PC-9 (cell line): ENCODE measurements at regions not wholly inside any gene's neighbourhood (a gene's known extent, or its start where the extent isn't known, plus 50 kb on each side); places are given as distances from the start of the nearest gene placed in this dataset.

ENCODE experiments used
- BruUV-seq: library from RNA; stranded (reverse); fragments of 400-500 nt; replicated peaks from 2 replicates; lab custom pipeline; 2021; lab: Mats Ljungman, UMichigan
- CTCF ChIA-PET: fragments of 300-600 bp; sonication (Branson Sonifier 250); formaldehyde crosslinking; loops from one replicate; lab custom pipeline; 2022; ENCODE audit warnings: antibody characterized with exemption; lab: Charles Lee
- POLR2A ChIA-PET: fragments of 300-600 bp; sonication (Branson Sonifier 250); formaldehyde crosslinking; loops from one replicate; lab custom pipeline; 2022; ENCODE audit warnings: antibody characterized with exemption; ENCODE audit not compliant: unreplicated experiment; lab: Charles Lee
- DNase-seq, 2 experiments: peaks; one replicate each; pipeline versions ENCODE4 v3.0.0 to v3.0.0-alpha.2; 2015 to 2022; ENCODE audit warnings: mixed read lengths in 1 of 2
- H2AFZ ChIP-seq: fragments of 200-600 bp; sonication (generic); 2 replicates; pipeline ENCODE4 v1.8.1; 2017; ENCODE audit warnings: antibody characterized with exemption
- H3F3A ChIP-seq: fragments of 200-600 bp; sonication (generic); 2 replicates; pipeline ENCODE4 v1.8.1; 2017; ENCODE audit warnings: antibody characterized with exemption, mild to moderate bottlenecking, low read depth; ENCODE audit not compliant: insufficient read depth
- H3K27ac ChIP-seq: fragments of 200-600 bp; sonication (generic); 2 replicates; pipeline ENCODE4 v1.6.1; 2016; ENCODE audit warnings: mixed run types
- H3K27me3 ChIP-seq: fragments of 200-600 bp; sonication (generic); 2 replicates; pipeline ENCODE4 v1.6.1; 2016; ENCODE audit warnings: low read depth, mixed run types; ENCODE audit not compliant: insufficient read depth
- H3K36me3 ChIP-seq: fragments of 200-600 bp; sonication (generic); 2 replicates; pipeline ENCODE4 v1.6.1; 2016; ENCODE audit warnings: low read depth, mixed run types
- H3K4me1 ChIP-seq: fragments of 200-600 bp; sonication (generic); replicated peaks from 2 replicates; pipeline ENCODE4 v1.6.1; 2016; ENCODE audit warnings: mixed run types; ENCODE audit not compliant: insufficient read depth
- H3K4me2 ChIP-seq: fragments of 200-600 bp; sonication (generic); 2 replicates; pipeline ENCODE4 v1.6.1; 2017; ENCODE audit warnings: mixed run types
- H3K4me3 ChIP-seq: fragments of 200-600 bp; sonication (generic); 2 replicates; pipeline ENCODE4 v1.6.1; 2016; ENCODE audit warnings: mixed run types
- H3K79me2 ChIP-seq: fragments of 200-600 bp; sonication (generic); 2 replicates; pipeline ENCODE4 v1.6.1; 2017; ENCODE audit warnings: low read depth, mixed run types
- H3K9me2 ChIP-seq: fragments of 200-600 bp; sonication (generic); 2 replicates; pipeline ENCODE4 v1.8.1; 2017; ENCODE audit warnings: mild to moderate bottlenecking; ENCODE audit not compliant: insufficient read depth
- H3K9me3 ChIP-seq: fragments of 200-600 bp; sonication (generic); 2 replicates; pipeline ENCODE4 v1.8.1; 2016; ENCODE audit warnings: low read depth; ENCODE audit not compliant: insufficient read depth
- H4K20me1 ChIP-seq: fragments of 200-600 bp; sonication (generic); 2 replicates; pipeline ENCODE4 v1.8.1; 2017; ENCODE audit not compliant: insufficient read depth
- EZH2 ChIP-seq: fragments of 200-600 bp; sonication (generic); IDR thresholded peaks from 2 replicates; pipeline ENCODE4 v1.8.0; 2017; ENCODE audit warnings: antibody characterized with exemption, low read depth
- intact Hi-C: fragments of 100-400 bp; cut with micrococcal nuclease; formaldehyde crosslinking; loops from one replicate; pipeline ENCODE4 v1.10.0; 2022; ENCODE audit not compliant: unreplicated experiment
- TF ChIP-seq, protein P1 (sequence below): fragments of 200-600 bp; sonication (generic); conservative IDR thresholded peaks from 2 replicates; pipeline ENCODE4 v1.6.1; 2017; ENCODE audit warnings: mixed run types, antibody characterized with exemption, mild to moderate bottlenecking, moderate library complexity

DNA sequence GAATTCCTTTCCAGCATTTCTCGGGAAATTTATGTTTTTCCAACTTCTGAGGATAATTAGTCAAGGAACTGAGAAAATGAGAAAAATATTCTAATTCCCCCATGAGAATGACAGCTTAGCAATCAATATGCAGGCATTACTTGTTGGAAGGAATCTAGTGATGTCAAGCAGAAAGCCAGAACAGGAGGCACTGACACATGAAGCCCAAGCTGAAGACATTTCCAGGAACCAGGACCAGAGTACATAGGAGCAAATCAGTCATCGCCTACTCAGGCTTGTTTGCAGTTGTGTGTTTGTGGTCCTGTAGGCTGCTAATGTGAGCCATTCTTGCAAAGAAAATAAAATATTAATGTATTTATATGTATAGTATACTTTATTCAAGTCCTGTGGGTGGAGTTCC is 89.7 kb downstream of the SALL1 start:
- H3K36me3 ChIP-seq: no peaks in the 10 kb centered on the region
- H4K20me1 ChIP-seq: no peaks in the 10 kb centered on the region
- no TSS peak for BruUV-seq
- H3K4me1 ChIP-seq: no peaks in the 10 kb centered on the region
- intact Hi-C loops: no loop called here
- peaks cover 30% of the 10 kb centered on the region for H3K27me3 ChIP-seq
- no peak overlapping the region for H3K4me3 ChIP-seq
- H3K9me2 ChIP-seq: no peaks in the 10 kb centered on the region
- no peaks in the 10 kb centered on the region for H3K79me2 ChIP-seq
- TF ChIP-seq, protein P1, sequence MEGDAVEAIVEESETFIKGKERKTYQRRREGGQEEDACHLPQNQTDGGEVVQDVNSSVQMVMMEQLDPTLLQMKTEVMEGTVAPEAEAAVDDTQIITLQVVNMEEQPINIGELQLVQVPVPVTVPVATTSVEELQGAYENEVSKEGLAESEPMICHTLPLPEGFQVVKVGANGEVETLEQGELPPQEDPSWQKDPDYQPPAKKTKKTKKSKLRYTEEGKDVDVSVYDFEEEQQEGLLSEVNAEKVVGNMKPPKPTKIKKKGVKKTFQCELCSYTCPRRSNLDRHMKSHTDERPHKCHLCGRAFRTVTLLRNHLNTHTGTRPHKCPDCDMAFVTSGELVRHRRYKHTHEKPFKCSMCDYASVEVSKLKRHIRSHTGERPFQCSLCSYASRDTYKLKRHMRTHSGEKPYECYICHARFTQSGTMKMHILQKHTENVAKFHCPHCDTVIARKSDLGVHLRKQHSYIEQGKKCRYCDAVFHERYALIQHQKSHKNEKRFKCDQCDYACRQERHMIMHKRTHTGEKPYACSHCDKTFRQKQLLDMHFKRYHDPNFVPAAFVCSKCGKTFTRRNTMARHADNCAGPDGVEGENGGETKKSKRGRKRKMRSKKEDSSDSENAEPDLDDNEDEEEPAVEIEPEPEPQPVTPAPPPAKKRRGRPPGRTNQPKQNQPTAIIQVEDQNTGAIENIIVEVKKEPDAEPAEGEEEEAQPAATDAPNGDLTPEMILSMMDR: no peak
- TF ChIP-seq EZH2: no peak
- no peak overlapping the region for H2AFZ ChIP-seq
- ChIA-PET CTCF (no interaction called here), POLR2A (no interaction called here)
- H3K27ac ChIP-seq: no peak overlapping the region
- no peak for DNase-seq
- no peaks in the 10 kb centered on the region for H3K9me3 ChIP-seq
- no peaks in the 10 kb centered on the region for H3F3A ChIP-seq
- no peak overlapping the region for H3K4me2 ChIP-seq

DNA sequence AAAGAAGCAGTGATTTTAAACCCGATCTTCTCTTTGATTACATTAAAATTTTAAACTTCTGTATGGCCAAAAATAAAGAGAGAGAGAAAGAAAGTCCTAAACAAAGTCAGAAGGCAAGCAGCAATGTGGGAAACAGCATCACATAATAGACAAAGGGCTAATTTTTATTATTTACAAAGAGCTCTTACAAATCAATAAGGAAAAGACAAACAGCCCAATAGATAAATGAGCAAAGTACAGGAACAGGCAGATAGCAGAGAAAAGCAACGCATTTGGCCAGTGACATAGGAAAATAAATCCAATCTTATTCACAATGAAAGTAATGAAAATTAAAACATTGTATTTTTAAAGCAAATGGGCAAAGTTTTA is 93.1 kb downstream of the SALL1 start:
- POLR2A ChIA-PET: no interaction called here

DNA sequence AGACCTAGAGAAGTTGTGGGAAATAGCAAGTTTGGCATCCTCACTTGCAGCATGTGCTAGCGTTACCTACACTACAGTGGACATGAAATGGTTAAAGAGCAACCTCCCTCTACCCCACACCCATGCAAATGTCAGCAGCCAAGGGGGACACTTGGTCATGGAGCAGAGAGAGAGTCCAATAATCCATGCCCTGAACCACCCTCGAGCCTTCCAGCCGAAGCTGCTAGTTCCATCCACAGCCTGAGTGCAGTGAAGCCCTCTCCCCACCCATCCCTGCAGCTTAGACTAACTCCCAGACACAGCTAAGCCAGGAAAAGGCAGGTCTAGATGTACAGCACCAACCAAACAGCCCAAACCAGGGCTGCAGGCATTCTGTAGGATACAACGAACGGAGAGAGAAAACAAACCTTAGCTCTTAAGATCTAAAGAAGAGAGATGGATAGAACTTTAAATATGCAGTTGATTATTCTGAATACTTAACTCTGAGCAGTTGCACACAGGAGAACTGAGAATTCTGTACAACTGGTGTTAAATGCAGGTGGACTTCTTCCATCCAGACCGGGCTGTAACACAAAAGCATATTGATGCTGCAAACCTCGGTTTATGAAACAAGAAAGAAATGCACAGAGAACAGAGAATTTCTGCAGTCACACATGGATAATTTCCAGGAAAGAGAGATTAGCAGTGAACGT is 93.8 kb downstream of the SALL1 start:
- Histone ChIP-seq H3K9me3 (no peaks in the 10 kb centered on the region), H3K27me3 (peaks cover 28% of the 10 kb centered on the region), H3F3A (no peaks in the 10 kb centered on the region), H3K9me2 (no peaks in the 10 kb centered on the region), H4K20me1 (no peaks in the 10 kb centered on the region), H3K4me3 (no peak overlapping the region), H3K4me2 (no peak overlapping the region), H3K36me3 (no peaks in the 10 kb centered on the region), H3K27ac (no peak overlapping the region), H3K4me1 (no peaks in the 10 kb centered on the region), H3K79me2 (no peaks in the 10 kb centered on the region), H2AFZ (no peak overlapping the region)
- POLR2A ChIA-PET: no interaction called here
- no TSS peak for BruUV-seq
- intact Hi-C loops: no loop called here
- no peak for TF ChIP-seq EZH2
- TF ChIP-seq, protein P1: no peak
- CTCF ChIA-PET: no interaction called here
- DNase-seq: no peak

More for the DNA sequence above, 93.1 kb downstream of the SALL1 start:
- Histone ChIP-seq H3K27me3 (peaks cover 25% of the 10 kb centered on the region), H2AFZ (no peak overlapping the region), H3K27ac (no peak overlapping the region), H3F3A (no peaks in the 10 kb centered on the region), H3K79me2 (no peaks in the 10 kb centered on the region), H3K4me1 (no peaks in the 10 kb centered on the region), H4K20me1 (no peaks in the 10 kb centered on the region), H3K4me2 (no peak overlapping the region), H3K9me2 (no peaks in the 10 kb centered on the region), H3K9me3 (no peaks in the 10 kb centered on the region), H3K36me3 (no peaks in the 10 kb centered on the region), H3K4me3 (no peak overlapping the region)
- intact Hi-C loops: no loop called here
- DNase-seq: no peak
- CTCF ChIA-PET: no interaction called here
- BruUV-seq: no TSS peak
- no peak for TF ChIP-seq EZH2
- TF ChIP-seq, protein P1: no peak
